GM21381 (cell line): ENCODE measurements at regions not wholly inside any gene's neighbourhood (a gene's known extent, or its start where the extent isn't known, plus 50 kb on each side); places are given as distances from the start of the nearest gene placed in this dataset.

Experiments used
- ATAC-seq: cut with Tn5 transposase; IDR thresholded peaks from one replicate; pipeline ENCODE4 v1.9.1; 2021; ENCODE audit warnings: mild to moderate bottlenecking, moderate library complexity; ENCODE audit not compliant: unreplicated experiment

- ATAC-seq: no peak
Measured at GRCh38 chrX:68998716-68999115, 166.5 kb downstream of the PJA1 start.

GRCh38 chrX:68997911-68998310 is 167.3 kb downstream of the PJA1 start:
- no peak for ATAC-seq

- no peak for ATAC-seq
Measured at GRCh38 chrX:68997511-68997910, 167.7 kb downstream of the PJA1 start.

GRCh38 chrX:68995780-68996551 is 167.1 kb downstream of the EFNB1 start:
- ATAC-seq: no peak

GRCh38 chrX:68995386-68995779 is 166.6 kb downstream of the EFNB1 start:
- no peak for ATAC-seq

GRCh38 chrX:68994891-68995255 is 166.1 kb downstream of the EFNB1 start:
- no peak for ATAC-seq

GRCh38 chrX:68994135-68994890 is 165.5 kb downstream of the EFNB1 start:
- ATAC-seq: no peak

- no peak for ATAC-seq
Measured at GRCh38 chrX:68992821-68993397, 164.1 kb downstream of the EFNB1 start.

- ATAC-seq: no peak
Measured at GRCh38 chrX:68991691-68992345, 163.0 kb downstream of the EFNB1 start.

GRCh38 chrX:68990948-68991347 is 162.1 kb downstream of the EFNB1 start:
- no peak for ATAC-seq

GRCh38 chrX:68989865-68990606 is 161.2 kb downstream of the EFNB1 start:
- no peak for ATAC-seq

- ATAC-seq: no peak
Measured at GRCh38 chrX:68989456-68989855, 160.6 kb downstream of the EFNB1 start.

- no peak for ATAC-seq
Measured at GRCh38 chrX:68988865-68989264, 160.0 kb downstream of the EFNB1 start.

GRCh38 chrX:68985135-68985755 is 156.4 kb downstream of the EFNB1 start:
- no peak for ATAC-seq

- no peak for ATAC-seq
Measured at GRCh38 chrX:68983004-68983857, 154.4 kb downstream of the EFNB1 start.

GRCh38 chrX:68982476-68982875 is 153.7 kb downstream of the EFNB1 start:
- ATAC-seq: no peak

GRCh38 chrX:68980906-68981616 is 152.2 kb downstream of the EFNB1 start:
- no peak for ATAC-seq

- no peak for ATAC-seq
Measured at GRCh38 chrX:68978655-68979054, 149.8 kb downstream of the EFNB1 start.

- ATAC-seq: no peak
Measured at GRCh38 chrX:68978255-68978654, 149.4 kb downstream of the EFNB1 start.
